ENCODE measurements at regions not wholly inside any gene's neighbourhood (a gene's known extent, or its start where the extent isn't known, plus 50 kb on each side); places are given as distances from the start of the nearest gene placed in this dataset.

GRCh38 chr20:39568109-39568508 is 606.0 kb downstream of the DHX35 start:
- Mint-ChIP-seq H3K4me3 (no peak overlapping the region), H3K36me3 (ENCODE audit: low read depth) (no peaks in the 10 kb centered on the region), H3K9me3 (no peaks in the 10 kb centered on the region), H3K27ac (no peak overlapping the region), H3K4me1 (ENCODE audit: low read depth) (no peaks in the 10 kb centered on the region), H3K27me3 (no peaks in the 10 kb centered on the region)
- DNase-seq, result no peak

- H3K36me3 Mint-ChIP-seq (ENCODE audit: low read depth), result no peaks in the 10 kb centered on the region
- H3K27me3 Mint-ChIP-seq, result no peaks in the 10 kb centered on the region
- no peaks in the 10 kb centered on the region for H3K9me3 Mint-ChIP-seq
- H3K27ac Mint-ChIP-seq, result no peak overlapping the region
- H3K4me3 Mint-ChIP-seq, result no peak overlapping the region
- DNase-seq, result no peak
- no peaks in the 10 kb centered on the region for H3K4me1 Mint-ChIP-seq (ENCODE audit: low read depth)
Observed at GRCh38 chr20:39563349-39563748, 601.2 kb downstream of the DHX35 start.

- Mint-ChIP-seq H3K4me3 (no peak overlapping the region), H3K27me3 (no peaks in the 10 kb centered on the region), H3K4me1 (ENCODE audit: low read depth) (no peaks in the 10 kb centered on the region), H3K27ac (no peak overlapping the region), H3K36me3 (ENCODE audit: low read depth) (no peaks in the 10 kb centered on the region), H3K9me3 (no peaks in the 10 kb centered on the region)
- no peak for DNase-seq
Observed at GRCh38 chr20:39554341-39554740, 592.2 kb downstream of the DHX35 start.

- H3K36me3 Mint-ChIP-seq (ENCODE audit: low read depth), result no peaks in the 10 kb centered on the region
- no peak for DNase-seq
- H3K4me3 Mint-ChIP-seq, result no peak overlapping the region
- no peak overlapping the region for H3K27ac Mint-ChIP-seq
- H3K4me1 Mint-ChIP-seq (ENCODE audit: low read depth), result no peaks in the 10 kb centered on the region
- no peaks in the 10 kb centered on the region for H3K9me3 Mint-ChIP-seq
- no peaks in the 10 kb centered on the region for H3K27me3 Mint-ChIP-seq
Observed at GRCh38 chr20:39553120-39553519, 591.0 kb downstream of the DHX35 start.

GRCh38 chr20:39549733-39550132 is 587.6 kb downstream of the DHX35 start:
- no peak for DNase-seq
- no peaks in the 10 kb centered on the region for H3K36me3 Mint-ChIP-seq (ENCODE audit: low read depth)
- H3K27ac Mint-ChIP-seq, result no peak overlapping the region
- H3K4me1 Mint-ChIP-seq (ENCODE audit: low read depth), result no peaks in the 10 kb centered on the region
- no peak overlapping the region for H3K4me3 Mint-ChIP-seq
- no peaks in the 10 kb centered on the region for H3K9me3 Mint-ChIP-seq
- H3K27me3 Mint-ChIP-seq, result no peaks in the 10 kb centered on the region

GRCh38 chr20:39547546-39548408 is 585.6 kb downstream of the DHX35 start:
- Mint-ChIP-seq H3K4me1 (ENCODE audit: low read depth) (no peaks in the 10 kb centered on the region), H3K27ac (no peak overlapping the region), H3K9me3 (no peaks in the 10 kb centered on the region), H3K4me3 (no peak overlapping the region), H3K36me3 (ENCODE audit: low read depth) (no peaks in the 10 kb centered on the region), H3K27me3 (peaks cover 2% of the 10 kb centered on the region)
- no peak for DNase-seq

- Mint-ChIP-seq H3K9me3 (no peaks in the 10 kb centered on the region), H3K36me3 (ENCODE audit: low read depth) (no peaks in the 10 kb centered on the region), H3K4me1 (ENCODE audit: low read depth) (no peaks in the 10 kb centered on the region), H3K27ac (no peak overlapping the region), H3K4me3 (no peak overlapping the region), H3K27me3 (peaks cover 3% of the 10 kb centered on the region)
- DNase-seq, result no peak
Observed at GRCh38 chr20:39541136-39541803, 579.1 kb downstream of the DHX35 start.

- Mint-ChIP-seq H3K27me3 (peaks cover 3% of the 10 kb centered on the region), H3K4me1 (ENCODE audit: low read depth) (no peaks in the 10 kb centered on the region), H3K36me3 (ENCODE audit: low read depth) (no peaks in the 10 kb centered on the region), H3K4me3 (no peak overlapping the region), H3K27ac (no peak overlapping the region), H3K9me3 (peaks cover 3% of the 10 kb centered on the region)
- no peak for DNase-seq
Observed at GRCh38 chr20:39538317-39538716, 576.2 kb downstream of the DHX35 start.

GRCh38 chr20:39535301-39535700 is 573.2 kb downstream of the DHX35 start:
- H3K9me3 Mint-ChIP-seq, result peaks cover 3% of the 10 kb centered on the region
- no peaks in the 10 kb centered on the region for H3K27me3 Mint-ChIP-seq

GRCh38 chr20:39534846-39535245 is 572.7 kb downstream of the DHX35 start:
- Mint-ChIP-seq H3K4me3 (no peak overlapping the region), H3K27me3 (no peaks in the 10 kb centered on the region), H3K4me1 (ENCODE audit: low read depth) (no peaks in the 10 kb centered on the region), H3K36me3 (ENCODE audit: low read depth) (no peaks in the 10 kb centered on the region), H3K27ac (no peak overlapping the region), H3K9me3 (peaks cover 3% of the 10 kb centered on the region)
- DNase-seq, result no peak

More at GRCh38 chr20:39535301-39535700, 573.2 kb downstream of the DHX35 start:
- Mint-ChIP-seq H3K4me3 (no peak overlapping the region), H3K4me1 (ENCODE audit: low read depth) (no peaks in the 10 kb centered on the region), H3K27ac (no peak overlapping the region), H3K36me3 (ENCODE audit: low read depth) (no peaks in the 10 kb centered on the region)
- DNase-seq, result no peak

GRCh38 chr20:39533858-39534257 is 571.7 kb downstream of the DHX35 start:
- Mint-ChIP-seq H3K4me1 (ENCODE audit: low read depth) (no peaks in the 10 kb centered on the region), H3K27ac (no peak overlapping the region), H3K4me3 (no peak overlapping the region), H3K9me3 (peaks cover 3% of the 10 kb centered on the region), H3K36me3 (ENCODE audit: low read depth) (no peaks in the 10 kb centered on the region), H3K27me3 (no peaks in the 10 kb centered on the region)
- no peak for DNase-seq

GRCh38 chr20:39532205-39532604 is 570.1 kb downstream of the DHX35 start:
- Mint-ChIP-seq H3K36me3 (ENCODE audit: low read depth) (no peaks in the 10 kb centered on the region), H3K4me3 (no peak overlapping the region), H3K4me1 (ENCODE audit: low read depth) (no peaks in the 10 kb centered on the region), H3K9me3 (peaks cover 3% of the 10 kb centered on the region), H3K27me3 (no peaks in the 10 kb centered on the region), H3K27ac (no peak overlapping the region)
- DNase-seq, result no peak

GRCh38 chr20:39528436-39528835 is 566.3 kb downstream of the DHX35 start:
- Mint-ChIP-seq H3K27me3 (no peaks in the 10 kb centered on the region), H3K4me1 (ENCODE audit: low read depth) (no peaks in the 10 kb centered on the region), H3K4me3 (no peak overlapping the region), H3K9me3 (no peaks in the 10 kb centered on the region), H3K36me3 (ENCODE audit: low read depth) (no peaks in the 10 kb centered on the region), H3K27ac (no peak overlapping the region)
- DNase-seq, result no peak

GRCh38 chr20:39524371-39524911 is 562.3 kb downstream of the DHX35 start:
- no peaks in the 10 kb centered on the region for H3K4me1 Mint-ChIP-seq (ENCODE audit: low read depth)
- DNase-seq, result no peak
- H3K27ac Mint-ChIP-seq, result no peak overlapping the region
- no peak overlapping the region for H3K4me3 Mint-ChIP-seq
- no peaks in the 10 kb centered on the region for H3K36me3 Mint-ChIP-seq (ENCODE audit: low read depth)
- no peaks in the 10 kb centered on the region for H3K9me3 Mint-ChIP-seq
- no peaks in the 10 kb centered on the region for H3K27me3 Mint-ChIP-seq

- no peaks in the 10 kb centered on the region for H3K9me3 Mint-ChIP-seq
Observed at GRCh38 chr20:39523405-39523804, 561.3 kb downstream of the DHX35 start.

More at GRCh38 chr20:39523405-39523804, 561.3 kb downstream of the DHX35 start:
- Mint-ChIP-seq H3K36me3 (ENCODE audit: low read depth) (no peaks in the 10 kb centered on the region), H3K27me3 (no peaks in the 10 kb centered on the region), H3K4me1 (ENCODE audit: low read depth) (no peaks in the 10 kb centered on the region), H3K4me3 (no peak overlapping the region), H3K27ac (no peak overlapping the region)
- DNase-seq, result no peak
